CD14-positive monocyte (primary cell): ENCODE measurements at regions not wholly inside any gene's neighbourhood (a gene's known extent, or its start where the extent isn't known, plus 50 kb on each side); places are given as distances from the start of the nearest gene placed in this dataset.

ENCODE experiments used
- DNase-seq, 3 donors: peaks; one replicate each; pipeline ENCODE4 v3.0.0-alpha.2; 2011 to 2022
- H2AFZ ChIP-seq: 2 replicates; pipeline ENCODE4 v1.6.0; 2012; ENCODE audit warnings: mild to moderate bottlenecking, low read depth, low read length, inconsistent platforms; ENCODE audit not compliant: insufficient read depth, poor library complexity, severe bottlenecking
- H3K27ac ChIP-seq, 2 donors: 1 replicate in 1 of 2; 2 replicates in 1 of 2; pipeline ENCODE4 v1.5.1; 2012 to 2013; ENCODE audit warnings: low read length in 2 of 2, control low read depth in 1 of 2, inconsistent platforms in 1 of 2, low read depth in 1 of 2, mild to moderate bottlenecking in 1 of 2
- H3K27me3 ChIP-seq, 2 donors: one replicate each; pipeline versions ENCODE4 v1.6.0 to v1.6.1; 2011 to 2013; ENCODE audit warnings: low read length in 2 of 2; ENCODE audit not compliant: control insufficient read depth in 2 of 2, insufficient read depth in 2 of 2
- H3K36me3 ChIP-seq, 2 donors: replicated peaks in 1 of 2; 1 replicate in 1 of 2; 2 replicates in 1 of 2; pipeline versions ENCODE4 v1.5.1 to v1.6.1; 2012 to 2013; ENCODE audit warnings: low read length in 2 of 2, control low read depth in 1 of 2, inconsistent platforms in 1 of 2, mild to moderate bottlenecking in 1 of 2; ENCODE audit not compliant: insufficient read depth in 2 of 2, control insufficient read depth in 1 of 2
- H3K4me1 ChIP-seq, 2 donors: 1 replicate in 1 of 2; 2 replicates in 1 of 2; pipeline versions ENCODE4 v1.5.1 to v1.6.1; 2012 to 2013; ENCODE audit warnings: low read length in 2 of 2, control low read depth in 1 of 2, inconsistent platforms in 1 of 2, mild to moderate bottlenecking in 1 of 2, moderate library complexity in 1 of 2; ENCODE audit not compliant: insufficient read depth in 2 of 2, control insufficient read depth in 1 of 2
- H3K4me2 ChIP-seq: replicated peaks from 2 replicates; pipeline ENCODE3; 2012; ENCODE audit warnings: low read length, moderate library complexity, mild to moderate bottlenecking; ENCODE audit not compliant: poor library complexity, severe bottlenecking; ENCODE audit errors: extremely low read depth
- H3K4me3 ChIP-seq, 3 experiments: fragments of 200-600 bp in 1 of 3; sonication (generic) in 1 of 3; replicated peaks in 1 of 3; 1 replicate in 2 of 3; 2 replicates in 1 of 3; pipeline ENCODE4 v1.5.1; 2011 to 2013; ENCODE audit warnings: low read length in 3 of 3, mild to moderate bottlenecking in 3 of 3, control low read depth in 2 of 3, low read depth in 2 of 3, inconsistent platforms in 1 of 3, moderate library complexity in 1 of 3
- H3K79me2 ChIP-seq: 2 replicates; pipeline ENCODE4 v1.6.0; 2012; ENCODE audit warnings: mild to moderate bottlenecking, control low read depth, inconsistent platforms, low read length, moderate library complexity; ENCODE audit not compliant: insufficient read depth
- H3K9ac ChIP-seq: 2 replicates; pipeline ENCODE4 v1.6.0; 2017; ENCODE audit warnings: low read length, mild to moderate bottlenecking; ENCODE audit not compliant: insufficient read depth, poor library complexity, severe bottlenecking
- H3K9me3 ChIP-seq, 2 donors: replicated peaks in 1 of 2; 1 replicate in 1 of 2; 2 replicates in 1 of 2; pipeline versions ENCODE4 v1.5.1 to v1.6.1; 2012 to 2013; ENCODE audit warnings: low read length in 2 of 2, control low read depth in 1 of 2; ENCODE audit not compliant: control insufficient read depth in 1 of 2, insufficient read depth in 1 of 2
- H4K20me1 ChIP-seq: 2 replicates; pipeline ENCODE4 v1.6.0; 2012; ENCODE audit warnings: mild to moderate bottlenecking, low read length, control low read depth, moderate library complexity; ENCODE audit not compliant: insufficient read depth
- H3K27ac Mint-ChIP-seq, 7 donors: one replicate each; pipeline ENCODE4 v1.8.0; 2020; ENCODE audit warnings: mild to moderate bottlenecking in 7 of 7, mixed read lengths in 7 of 7, moderate library complexity in 6 of 7, inconsistent platforms in 2 of 7
- H3K27me3 Mint-ChIP-seq, 3 donors: one replicate each; pipeline ENCODE4 v1.8.0; 2021 to 2022; ENCODE audit warnings: low read depth in 3 of 3, mild to moderate bottlenecking in 3 of 3, mixed read lengths in 3 of 3, moderate library complexity in 3 of 3, inconsistent platforms in 1 of 3
- H3K36me3 Mint-ChIP-seq, 2 donors: one replicate each; pipeline ENCODE4 v1.8.0; 2020; ENCODE audit warnings: mixed read lengths in 2 of 2, inconsistent platforms in 1 of 2, mild to moderate bottlenecking in 1 of 2
- H3K4me1 Mint-ChIP-seq: one replicate; pipeline ENCODE4 v1.8.0; 2020; ENCODE audit warnings: mild to moderate bottlenecking, mixed read lengths
- H3K4me3 Mint-ChIP-seq, 2 donors: one replicate each; pipeline ENCODE4 v1.8.0; 2020; ENCODE audit warnings: mild to moderate bottlenecking in 2 of 2, mixed read lengths in 2 of 2, moderate library complexity in 1 of 2
- H3K9me3 Mint-ChIP-seq, 7 donors: one replicate each; pipeline ENCODE4 v1.8.0; 2020 to 2022; ENCODE audit warnings: mixed read lengths in 7 of 7, mild to moderate bottlenecking in 6 of 7, moderate library complexity in 6 of 7, inconsistent platforms in 2 of 7
- CTCF ChIP-seq: fragments of 200-600 bp; IDR thresholded peaks from one replicate; pipeline ENCODE4 v1.8.0; 2022; ENCODE audit warnings: antibody characterized with exemption, mild to moderate bottlenecking
- WGBS: methylation state at CpG from one replicate; pipeline ENCODE4 v1.1.5; 2013; ENCODE audit warnings: missing lambda C conversion rate; ENCODE audit not compliant: insufficient coverage; 5-methylcytosine and 5-hydroxymethylcytosine counted together
- intact Hi-C, 2 donors: fragments of 100-400 bp; cut with micrococcal nuclease; formaldehyde crosslinking; loops; one replicate each; pipeline versions ENCODE4 v1.15.0 to v1.15.1; 2023

DNA sequence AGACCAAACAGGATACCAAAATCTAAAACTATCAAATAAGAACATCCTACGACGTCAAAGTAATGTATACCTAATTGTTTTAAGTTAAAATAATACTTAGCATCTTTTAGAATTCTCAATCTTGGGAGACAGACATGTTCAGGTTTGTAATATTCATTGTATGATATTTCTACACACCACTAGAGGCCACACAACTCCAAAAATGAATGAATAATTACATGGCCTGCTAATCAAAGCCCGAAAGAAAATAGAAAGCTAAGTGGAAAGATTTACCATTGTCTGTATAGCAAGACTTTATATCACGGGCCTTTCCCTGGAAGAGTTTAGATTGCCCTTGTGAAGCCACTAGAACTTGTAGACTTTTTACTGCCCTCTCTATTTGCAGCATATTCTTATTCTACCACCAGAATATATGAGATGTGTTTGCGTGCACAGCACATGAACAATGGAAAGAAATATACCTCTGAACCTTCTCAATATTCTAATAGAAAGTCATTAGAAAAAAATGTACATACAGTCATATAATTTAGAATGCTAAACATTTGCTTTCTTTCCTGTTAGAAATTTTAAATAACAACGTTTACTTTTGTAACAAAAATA, 380.1 kb upstream of the NUDT12 start:
- H2AFZ ChIP-seq: no peak overlapping the region
- H4K20me1 ChIP-seq: no peaks in the 10 kb centered on the region
- intact Hi-C loops: no loop called here
- H3K4me1 ChIP-seq: no peaks in the 10 kb centered on the region
- H3K27ac ChIP-seq: no peak overlapping the region
- Mint-ChIP-seq H3K27me3 (no peaks in the 10 kb centered on the region), H3K9me3 (peaks cover 0 to 4% (median 0%) of the 10 kb centered on the region in 7 donors), H3K4me3 (no peak overlapping the region), H3K36me3 (no peaks in the 10 kb centered on the region), H3K4me1 (no peaks in the 10 kb centered on the region), H3K27ac (no peak overlapping the region)
- no peak for DNase-seq
- no peak overlapping the region for H3K4me3 ChIP-seq
- no peak for TF ChIP-seq CTCF
- no peaks in the 10 kb centered on the region for H3K36me3 ChIP-seq
- no peaks in the 10 kb centered on the region for H3K79me2 ChIP-seq
- peaks cover 0 to 4% of the 10 kb centered on the region in 2 donors for H3K9me3 ChIP-seq
- no peaks in the 10 kb centered on the region for H3K27me3 ChIP-seq
- no peak overlapping the region for H3K9ac ChIP-seq
- H3K4me2 ChIP-seq: no peak overlapping the region
- WGBS: no CpG with 5 or more reads among the region's 6 CpGs

GRCh38 chr5:103941596-103941995, 379.0 kb upstream of the NUDT12 start:
- Mint-ChIP-seq H3K4me3 (no peak overlapping the region), H3K9me3 (peaks cover 0 to 4% (median 0%) of the 10 kb centered on the region in 7 donors), H3K4me1 (no peaks in the 10 kb centered on the region), H3K27me3 (no peaks in the 10 kb centered on the region), H3K36me3 (no peaks in the 10 kb centered on the region), H3K27ac (no peak overlapping the region)
- Histone ChIP-seq H3K9me3 (peaks cover 0 to 4% of the 10 kb centered on the region in 2 donors), H3K27me3 (no peaks in the 10 kb centered on the region), H3K79me2 (no peaks in the 10 kb centered on the region), H3K36me3 (no peaks in the 10 kb centered on the region), H2AFZ (no peak overlapping the region), H3K9ac (no peak overlapping the region), H4K20me1 (no peaks in the 10 kb centered on the region), H3K4me2 (no peak overlapping the region), H3K4me1 (no peaks in the 10 kb centered on the region), H3K4me3 (no peak overlapping the region), H3K27ac (no peak overlapping the region)
- WGBS: no CpG with 5 or more reads among the region's 4 CpGs
- intact Hi-C loops: no loop called here
- TF ChIP-seq CTCF: no peak
- no peak for DNase-seq
